PC-3 (cell line): ENCODE measurements at regions not wholly inside any gene's neighbourhood (a gene's known extent, or its start where the extent isn't known, plus 50 kb on each side); places are given as distances from the start of the nearest gene placed in this dataset.
A peak's percentile ranks its signal among the peaks of the same experiment; 100 is the strongest.

Experiments
- ATAC-seq: fragments of 200-7000 bp; cut with Tn5 transposase; 2 replicates; pipeline ENCODE4 v1.9.1; 2020; ENCODE audit warnings: mild to moderate bottlenecking, moderate library complexity
- BruUV-seq: library from RNA; stranded (reverse); fragments of 400-500 nt; replicated peaks from 2 replicates; lab custom pipeline; 2021; lab: Mats Ljungman, UMichigan
- CTCF ChIA-PET: fragments of 300-600 bp; sonication (Branson Sonifier 250); formaldehyde crosslinking; loops from one replicate; lab custom pipeline; 2022; ENCODE audit warnings: antibody characterized with exemption; lab: Charles Lee
- POLR2A ChIA-PET: fragments of 300-600 bp; sonication (Branson Sonifier 250); formaldehyde crosslinking; loops from one replicate; lab custom pipeline; 2022; ENCODE audit warnings: antibody characterized with exemption; ENCODE audit not compliant: unreplicated experiment; lab: Charles Lee
- DNase-seq: peaks from one replicate; pipeline ENCODE4 v3.0.0-alpha.2; 2015
- H2AFZ ChIP-seq: fragments of 300-600 bp; sonication (generic); 2 replicates; pipeline ENCODE4 v1.6.0; 2016; ENCODE audit warnings: antibody characterized with exemption, low read length
- H3F3A ChIP-seq: fragments of 300-600 bp; sonication (generic); one replicate; pipeline ENCODE4 v1.6.0; 2017; ENCODE audit warnings: antibody characterized with exemption, low read length, control low read depth, mild to moderate bottlenecking; ENCODE audit not compliant: unreplicated experiment
- H3K27ac ChIP-seq: fragments of 300-600 bp; sonication (generic); 2 replicates; pipeline ENCODE4 v1.5.1; 2016; ENCODE audit warnings: mild to moderate bottlenecking, low read length
- H3K27me3 ChIP-seq: fragments of 300-600 bp; sonication (generic); 2 replicates; pipeline ENCODE4 v1.6.1; 2016; ENCODE audit warnings: low read length, mixed read lengths
- H3K36me3 ChIP-seq: fragments of 300-600 bp; sonication (generic); 2 replicates; pipeline ENCODE4 v1.6.1; 2016; ENCODE audit warnings: low read depth, mixed run types, low read length, mixed read lengths
- H3K4me1 ChIP-seq: fragments of 300-600 bp; sonication (generic); 2 replicates; pipeline ENCODE4 v1.5.1; 2016; ENCODE audit warnings: low read length; ENCODE audit not compliant: insufficient read depth
- H3K4me2 ChIP-seq: fragments of 300-600 bp; sonication (generic); 2 replicates; pipeline ENCODE4 v1.6.0; 2016; ENCODE audit warnings: low read length
- H3K4me3 ChIP-seq: fragments of 300-600 bp; sonication (generic); 2 replicates; pipeline ENCODE4 v1.5.1; 2016; ENCODE audit warnings: mild to moderate bottlenecking, low read length, mixed read lengths
- H3K79me2 ChIP-seq: fragments of 300-600 bp; sonication (generic); 2 replicates; pipeline ENCODE4 v1.6.1; 2017; ENCODE audit warnings: low read length, mixed read lengths
- H3K9ac ChIP-seq: fragments of 300-600 bp; sonication (generic); 2 replicates; pipeline ENCODE4 v1.6.0; 2016; ENCODE audit warnings: mild to moderate bottlenecking, low read length
- H3K9me2 ChIP-seq: fragments of 300-600 bp; sonication (generic); replicated peaks from 2 replicates; pipeline ENCODE4 v1.6.1; 2016; ENCODE audit warnings: mixed run types, low read length, mixed read lengths
- H3K9me3 ChIP-seq: fragments of 300-600 bp; sonication (generic); 2 replicates; pipeline ENCODE4 v1.6.1; 2016; ENCODE audit warnings: low read length, mixed read lengths
- H4K20me1 ChIP-seq: fragments of 300-600 bp; sonication (generic); 2 replicates; pipeline ENCODE4 v1.6.1; 2016; ENCODE audit warnings: low read length, mixed read lengths
- EZH2 ChIP-seq: fragments of 300-600 bp; sonication (generic); IDR thresholded peaks from one replicate; pipeline ENCODE4 v1.6.1; 2017; ENCODE audit warnings: antibody characterized with exemption, mild to moderate bottlenecking, low read length; ENCODE audit not compliant: unreplicated experiment
- EZH2phosphoT487 ChIP-seq: fragments of 300-600 bp; sonication (generic); IDR thresholded peaks from 2 replicates; pipeline ENCODE4 v1.6.1; 2018; ENCODE audit warnings: mild to moderate bottlenecking, antibody characterized with exemption, low read length, borderline replicate concordance
- intact Hi-C: fragments of 100-400 bp; cut with micrococcal nuclease; formaldehyde crosslinking; loops from 2 replicates; pipeline ENCODE4 v1.9.0; 2023
- TF ChIP-seq, protein P1 (sequence below): fragments of 300-600 bp; sonication (generic); conservative IDR thresholded peaks from 2 replicates; pipeline ENCODE4 v1.5.1; 2017; ENCODE audit warnings: antibody characterized with exemption, low read depth, mild to moderate bottlenecking, low read length

DNA sequence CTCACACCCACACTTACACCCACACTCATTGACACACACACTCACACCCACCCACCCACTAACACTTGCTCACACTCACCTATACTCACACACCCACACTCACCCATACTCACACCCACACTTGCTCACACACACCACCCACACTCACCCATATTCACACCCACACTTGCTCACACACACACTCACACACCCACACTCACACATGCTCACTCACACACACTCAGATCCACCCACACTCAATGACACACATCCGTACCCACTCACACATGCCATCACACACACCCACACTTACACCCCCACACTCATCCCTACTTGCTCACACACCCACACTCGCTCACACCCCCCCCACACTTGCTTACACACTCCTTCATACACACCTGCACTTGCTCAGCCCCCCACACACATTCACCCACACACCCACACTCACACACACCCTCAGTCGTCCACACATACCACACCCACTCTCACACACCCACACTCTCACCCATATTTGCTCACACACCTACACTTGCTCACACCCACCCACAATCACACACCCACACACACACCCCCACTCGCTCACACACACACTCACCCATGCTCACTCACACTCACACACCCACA is 321.1 kb upstream of the N4BP1 start:
- H3K9me2 ChIP-seq, result no peaks in the 10 kb centered on the region
- H3K27me3 ChIP-seq, result no peaks in the 10 kb centered on the region
- CTCF ChIA-PET, result no interaction called here
- intact Hi-C loops, result no loop called here
- no peak for ATAC-seq
- H3K4me3 ChIP-seq, result no peak overlapping the region
- no peak for DNase-seq
- TF ChIP-seq EZH2phosphoT487 (no peak), EZH2 (no peak)
- TF ChIP-seq, protein P1, sequence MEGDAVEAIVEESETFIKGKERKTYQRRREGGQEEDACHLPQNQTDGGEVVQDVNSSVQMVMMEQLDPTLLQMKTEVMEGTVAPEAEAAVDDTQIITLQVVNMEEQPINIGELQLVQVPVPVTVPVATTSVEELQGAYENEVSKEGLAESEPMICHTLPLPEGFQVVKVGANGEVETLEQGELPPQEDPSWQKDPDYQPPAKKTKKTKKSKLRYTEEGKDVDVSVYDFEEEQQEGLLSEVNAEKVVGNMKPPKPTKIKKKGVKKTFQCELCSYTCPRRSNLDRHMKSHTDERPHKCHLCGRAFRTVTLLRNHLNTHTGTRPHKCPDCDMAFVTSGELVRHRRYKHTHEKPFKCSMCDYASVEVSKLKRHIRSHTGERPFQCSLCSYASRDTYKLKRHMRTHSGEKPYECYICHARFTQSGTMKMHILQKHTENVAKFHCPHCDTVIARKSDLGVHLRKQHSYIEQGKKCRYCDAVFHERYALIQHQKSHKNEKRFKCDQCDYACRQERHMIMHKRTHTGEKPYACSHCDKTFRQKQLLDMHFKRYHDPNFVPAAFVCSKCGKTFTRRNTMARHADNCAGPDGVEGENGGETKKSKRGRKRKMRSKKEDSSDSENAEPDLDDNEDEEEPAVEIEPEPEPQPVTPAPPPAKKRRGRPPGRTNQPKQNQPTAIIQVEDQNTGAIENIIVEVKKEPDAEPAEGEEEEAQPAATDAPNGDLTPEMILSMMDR, result no peak
- H2AFZ ChIP-seq, result no peak overlapping the region
- no peak overlapping the region for H3K4me2 ChIP-seq
- no peak overlapping the region for H3K27ac ChIP-seq
- POLR2A ChIA-PET, result no interaction called here
- no TSS peak for BruUV-seq
- H3K36me3 ChIP-seq, result no peaks in the 10 kb centered on the region
- H3F3A ChIP-seq, result no peaks in the 10 kb centered on the region
- H3K79me2 ChIP-seq, result no peaks in the 10 kb centered on the region
- no peaks in the 10 kb centered on the region for H4K20me1 ChIP-seq
- no peaks in the 10 kb centered on the region for H3K9me3 ChIP-seq
- H3K9ac ChIP-seq, result no peak overlapping the region
- no peaks in the 10 kb centered on the region for H3K4me1 ChIP-seq

DNA sequence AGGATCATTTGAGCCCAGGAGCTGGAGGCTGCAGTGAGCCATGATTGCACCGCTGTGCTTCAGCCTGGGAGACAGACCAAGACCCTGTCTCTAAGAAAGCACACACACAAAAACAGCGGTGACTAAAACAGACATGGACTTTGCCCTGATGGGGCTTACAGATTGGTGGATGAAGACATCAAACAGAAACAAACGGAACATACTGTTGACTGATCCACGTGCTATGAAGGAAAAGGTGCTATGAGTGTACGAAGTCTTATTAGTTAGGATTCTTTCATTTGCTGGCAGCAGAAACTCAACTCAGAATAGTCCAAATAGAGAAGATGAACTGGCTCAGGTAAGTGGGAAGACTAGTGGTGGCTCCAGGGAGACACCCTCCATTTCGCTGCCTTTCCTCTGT is 309.8 kb upstream of the N4BP1 start:
- ChIA-PET POLR2A (interaction anchor here (0.6 kb wide), 1 partner anchor 153 kb away, joined by 3 read pairs; no protein-coding TSS in a partner anchor), CTCF (no interaction called here)
- H3K4me1 ChIP-seq, result peaks cover 15% of the 10 kb centered on the region
- no peaks in the 10 kb centered on the region for H3F3A ChIP-seq
- no peaks in the 10 kb centered on the region for H3K27me3 ChIP-seq
- no peak overlapping the region for H3K9ac ChIP-seq
- H3K79me2 ChIP-seq, result no peaks in the 10 kb centered on the region
- H3K9me3 ChIP-seq, result no peaks in the 10 kb centered on the region
- H4K20me1 ChIP-seq, result no peaks in the 10 kb centered on the region
- DNase-seq (no peak), ATAC-seq (no peak)
- no peak overlapping the region for H3K4me3 ChIP-seq
- H3K27ac ChIP-seq, result no peak overlapping the region
- H3K4me2 ChIP-seq, result no peak overlapping the region
- TF ChIP-seq EZH2phosphoT487 (no peak), EZH2 (no peak)
- TF ChIP-seq, protein P1, result no peak
- no peaks in the 10 kb centered on the region for H3K36me3 ChIP-seq
- intact Hi-C loops, result loop anchor here (2.0 kb wide), 1 partner anchor 45 kb away; no protein-coding TSS in a partner anchor
- BruUV-seq, result no TSS peak
- H2AFZ ChIP-seq, result no peak overlapping the region
- no peaks in the 10 kb centered on the region for H3K9me2 ChIP-seq

DNA sequence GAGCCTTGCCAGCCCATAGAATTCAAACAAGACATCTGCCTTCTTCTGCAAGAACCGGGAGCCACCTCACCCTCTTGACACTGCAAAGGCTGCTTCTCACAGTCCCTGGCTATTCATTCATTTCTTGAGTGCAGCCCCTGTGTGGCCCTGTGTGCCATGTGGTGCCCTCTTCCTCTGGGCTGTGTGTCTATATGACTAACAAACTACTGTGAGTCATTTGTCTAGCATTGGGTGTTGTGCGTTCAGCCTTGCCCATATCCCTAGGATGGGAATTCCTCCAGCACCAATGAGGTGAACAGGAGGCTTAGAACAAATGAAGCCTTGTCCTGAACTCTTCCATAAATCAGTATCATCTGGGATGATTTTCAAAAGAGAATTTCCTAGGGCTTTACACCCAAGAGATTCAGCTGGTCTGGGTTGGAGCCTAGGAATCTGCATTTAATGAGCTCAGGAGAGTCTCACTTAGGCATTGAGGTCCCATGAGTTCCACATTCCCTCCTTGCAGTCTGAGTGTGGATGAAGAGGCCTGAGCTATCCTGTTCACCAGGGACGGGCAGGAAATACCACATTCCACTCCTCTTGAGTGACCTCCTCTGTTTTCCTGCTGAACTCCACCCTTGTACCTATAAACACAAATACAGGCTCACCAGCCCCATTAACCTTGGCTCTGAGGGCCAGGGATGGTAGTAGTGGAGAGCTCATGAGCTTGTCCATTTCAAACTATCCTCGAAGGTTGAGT is 308.7 kb upstream of the N4BP1 start:
- Histone ChIP-seq H3K9me3 (no peaks in the 10 kb centered on the region), H3K9me2 (no peaks in the 10 kb centered on the region), H3K4me1 (peaks cover 15% of the 10 kb centered on the region), H2AFZ (no peak overlapping the region), H3K4me3 (no peak overlapping the region), H3K36me3 (no peaks in the 10 kb centered on the region), H4K20me1 (no peaks in the 10 kb centered on the region), H3K27me3 (no peaks in the 10 kb centered on the region), H3K9ac (no peak overlapping the region), H3K27ac (peak overlapping the region; percentile 30), H3K4me2 (peak overlapping the region; percentile 43), H3K79me2 (no peaks in the 10 kb centered on the region), H3F3A (no peaks in the 10 kb centered on the region)
- no TSS peak for BruUV-seq
- TF ChIP-seq, protein P1, result no peak
- TF ChIP-seq EZH2 (no peak), EZH2phosphoT487 (no peak)
- ATAC-seq, result peak; percentile 83
- ChIA-PET CTCF (no interaction called here), POLR2A (no interaction called here)
- peak; percentile 61 for DNase-seq
- intact Hi-C loops, result loop anchor here (2.0 kb wide), 1 partner anchor 46 kb away; no protein-coding TSS in a partner anchor
